ENCODE measurements at regions not wholly inside any gene's neighbourhood (a gene's known extent, or its start where the extent isn't known, plus 50 kb on each side); places are given as distances from the start of the nearest gene placed in this dataset.

DNA sequence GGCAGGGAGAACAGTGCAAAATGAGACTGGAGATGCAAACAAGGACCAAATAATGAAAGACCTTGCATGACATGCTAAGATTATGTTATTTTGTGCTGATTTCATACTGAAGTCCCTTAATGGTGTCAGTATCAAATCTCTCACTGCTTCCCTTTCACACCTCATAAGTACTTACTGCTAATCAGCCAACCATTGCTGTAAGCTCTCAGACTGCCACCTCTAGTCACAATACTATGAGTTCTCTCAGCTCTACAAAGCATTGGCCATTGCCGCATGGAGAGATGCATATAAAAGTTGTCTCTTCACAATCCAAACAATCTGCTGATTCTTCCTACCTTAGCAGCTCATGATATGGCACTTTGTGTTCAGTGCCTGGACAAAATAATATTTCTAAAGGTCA, 375.4 kb downstream of the LTN1 start:
- TF ChIP-seq, protein P1, sequence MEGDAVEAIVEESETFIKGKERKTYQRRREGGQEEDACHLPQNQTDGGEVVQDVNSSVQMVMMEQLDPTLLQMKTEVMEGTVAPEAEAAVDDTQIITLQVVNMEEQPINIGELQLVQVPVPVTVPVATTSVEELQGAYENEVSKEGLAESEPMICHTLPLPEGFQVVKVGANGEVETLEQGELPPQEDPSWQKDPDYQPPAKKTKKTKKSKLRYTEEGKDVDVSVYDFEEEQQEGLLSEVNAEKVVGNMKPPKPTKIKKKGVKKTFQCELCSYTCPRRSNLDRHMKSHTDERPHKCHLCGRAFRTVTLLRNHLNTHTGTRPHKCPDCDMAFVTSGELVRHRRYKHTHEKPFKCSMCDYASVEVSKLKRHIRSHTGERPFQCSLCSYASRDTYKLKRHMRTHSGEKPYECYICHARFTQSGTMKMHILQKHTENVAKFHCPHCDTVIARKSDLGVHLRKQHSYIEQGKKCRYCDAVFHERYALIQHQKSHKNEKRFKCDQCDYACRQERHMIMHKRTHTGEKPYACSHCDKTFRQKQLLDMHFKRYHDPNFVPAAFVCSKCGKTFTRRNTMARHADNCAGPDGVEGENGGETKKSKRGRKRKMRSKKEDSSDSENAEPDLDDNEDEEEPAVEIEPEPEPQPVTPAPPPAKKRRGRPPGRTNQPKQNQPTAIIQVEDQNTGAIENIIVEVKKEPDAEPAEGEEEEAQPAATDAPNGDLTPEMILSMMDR (IDR thresholded peaks at IDR 0.05), result no peak
- TF ChIP-seq TCF7L2 (IDR thresholded peaks at IDR 0.05; ENCODE audit: low read depth, low read length) (no peak), REST (IDR thresholded peaks at IDR 0.05; ENCODE audit: insufficient read depth in 1 of 2, low read depth in 2 of 2, low read length in 1 of 2) (no peak), POLR2AphosphoS5 (IDR thresholded peaks at IDR 0.05; ENCODE audit: low read depth, low read length) (no peak), SIN3A (IDR thresholded peaks at IDR 0.05; ENCODE audit: borderline replicate concordance, insufficient read depth, low read depth, low read length) (no peak)
